Tibial artery (tissue), 4 donors: ENCODE measurements at regions not wholly inside any gene's neighbourhood (a gene's known extent, or its start where the extent isn't known, plus 50 kb on each side); places are given as distances from the start of the nearest gene placed in this dataset.

ENCODE experiments used
- DNase-seq, 2 donors: peaks; one replicate each; pipeline ENCODE4 v3.0.0-alpha.2; 2019
- H3K27ac ChIP-seq, 2 donors: fragments of 200-600 bp; sonication (generic) in 1 of 2; 1 replicate in 1 of 2; 2 replicates in 1 of 2; pipeline ENCODE4 v1.5.1; 2018 to 2019; ENCODE audit warnings: mild to moderate bottlenecking in 1 of 2
- H3K27me3 ChIP-seq, 2 donors: fragments of 200-600 bp; sonication (generic) in 1 of 2; one replicate each; pipeline versions ENCODE4 v1.5.1 to v1.6.0; 2016 to 2019
- H3K36me3 ChIP-seq, 3 donors: fragments of 200-600 bp; sonication (generic) in 2 of 3; one replicate each; pipeline ENCODE4 v1.5.1; 2016 to 2019; ENCODE audit warnings: mild to moderate bottlenecking in 2 of 3
- H3K4me1 ChIP-seq, 4 donors: fragments of 200-600 bp; sonication (generic) in 2 of 4; 1 replicate in 3 of 4; 2 replicates in 1 of 4; pipeline ENCODE4 v1.5.1; 2016 to 2019
- H3K4me3 ChIP-seq, 2 donors: fragments of 200-600 bp; sonication (generic) in 1 of 2; 1 replicate in 1 of 2; 2 replicates in 1 of 2; pipeline ENCODE4 v1.5.1; 2018 to 2019; ENCODE audit warnings: mild to moderate bottlenecking in 2 of 2
- H3K9me3 ChIP-seq, 3 donors: fragments of 200-600 bp; sonication (generic) in 1 of 3; one replicate each; pipeline ENCODE4 v1.5.1; 2016 to 2019
- intact Hi-C: fragments of 100-400 bp; cut with DNase I; formaldehyde crosslinking; loops from one replicate; pipeline ENCODE4 v1.15.0; 2023; ENCODE audit warnings: low total_unique reads
- TF ChIP-seq, protein P1 (sequence below), 2 experiments: fragments of 200-600 bp in 1 of 2; fragments of 450-650 bp in 1 of 2; IDR thresholded peaks; one replicate each; pipeline ENCODE4 v1.5.1; 2017 to 2019; ENCODE audit warnings: antibody characterized with exemption in 2 of 2, mild to moderate bottlenecking in 1 of 2, moderate library complexity in 1 of 2

DNA sequence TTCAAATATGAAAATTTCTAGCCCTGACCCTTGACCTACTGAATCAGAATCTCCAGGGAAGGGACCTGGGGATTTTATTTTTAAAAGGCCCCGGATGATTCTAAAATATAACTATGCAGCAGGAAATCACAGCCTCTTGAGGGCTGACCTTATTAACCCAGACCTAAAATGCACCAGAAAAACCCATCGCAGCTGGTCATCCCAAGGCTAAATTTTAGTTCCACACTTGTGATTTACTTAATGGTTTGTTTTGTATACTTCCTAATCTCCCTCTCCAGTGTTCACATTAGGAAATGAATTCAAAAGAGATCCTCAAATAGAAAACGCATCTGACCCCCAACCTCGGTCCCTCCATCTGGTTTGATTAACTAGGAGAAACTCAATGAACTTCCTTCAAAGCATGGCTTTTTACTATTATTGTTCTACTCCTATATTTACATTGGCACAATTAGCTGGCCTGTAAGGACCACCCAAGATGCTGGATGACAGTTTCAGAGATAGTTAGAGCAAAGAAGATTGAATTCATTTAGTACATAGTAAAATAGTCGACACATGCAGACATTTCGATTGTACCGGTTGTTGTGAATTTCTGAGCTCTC, 147.8 kb upstream of the MED14 start:
- Histone ChIP-seq H3K27ac (no peak overlapping the region), H3K9me3 (no peaks in the 10 kb centered on the region), H3K36me3 (no peaks in the 10 kb centered on the region), H3K27me3 (no peaks in the 10 kb centered on the region), H3K4me1 (no peaks in the 10 kb centered on the region), H3K4me3 (no peak overlapping the region)
- TF ChIP-seq, protein P1, sequence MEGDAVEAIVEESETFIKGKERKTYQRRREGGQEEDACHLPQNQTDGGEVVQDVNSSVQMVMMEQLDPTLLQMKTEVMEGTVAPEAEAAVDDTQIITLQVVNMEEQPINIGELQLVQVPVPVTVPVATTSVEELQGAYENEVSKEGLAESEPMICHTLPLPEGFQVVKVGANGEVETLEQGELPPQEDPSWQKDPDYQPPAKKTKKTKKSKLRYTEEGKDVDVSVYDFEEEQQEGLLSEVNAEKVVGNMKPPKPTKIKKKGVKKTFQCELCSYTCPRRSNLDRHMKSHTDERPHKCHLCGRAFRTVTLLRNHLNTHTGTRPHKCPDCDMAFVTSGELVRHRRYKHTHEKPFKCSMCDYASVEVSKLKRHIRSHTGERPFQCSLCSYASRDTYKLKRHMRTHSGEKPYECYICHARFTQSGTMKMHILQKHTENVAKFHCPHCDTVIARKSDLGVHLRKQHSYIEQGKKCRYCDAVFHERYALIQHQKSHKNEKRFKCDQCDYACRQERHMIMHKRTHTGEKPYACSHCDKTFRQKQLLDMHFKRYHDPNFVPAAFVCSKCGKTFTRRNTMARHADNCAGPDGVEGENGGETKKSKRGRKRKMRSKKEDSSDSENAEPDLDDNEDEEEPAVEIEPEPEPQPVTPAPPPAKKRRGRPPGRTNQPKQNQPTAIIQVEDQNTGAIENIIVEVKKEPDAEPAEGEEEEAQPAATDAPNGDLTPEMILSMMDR (IDR thresholded peaks at IDR 0.05), result no peak
- DNase-seq, result no peak
- intact Hi-C loops, result no loop called here

DNA sequence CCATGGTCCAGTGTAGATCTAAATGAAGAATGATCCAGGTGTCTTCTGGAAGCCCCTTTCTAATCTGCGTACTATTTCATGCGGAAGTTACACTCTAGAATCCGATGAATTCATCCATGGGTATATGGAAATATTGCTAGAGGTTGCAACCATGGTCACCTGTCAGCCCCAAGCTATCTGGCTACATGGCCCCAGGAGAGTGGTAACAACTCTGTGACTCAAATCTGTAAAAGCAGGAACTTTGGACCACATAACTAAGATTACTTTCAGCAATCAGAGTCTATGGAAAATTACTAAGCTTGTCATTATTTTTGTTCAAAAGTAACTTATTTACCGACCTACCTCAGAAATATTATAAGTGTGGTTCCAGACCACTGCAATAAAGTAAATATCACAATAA, 150.6 kb upstream of the MED14 start:
- no peak for DNase-seq
- H3K4me3 ChIP-seq, result no peak overlapping the region
- H3K9me3 ChIP-seq, result no peaks in the 10 kb centered on the region
- H3K27me3 ChIP-seq, result no peaks in the 10 kb centered on the region
- H3K27ac ChIP-seq, result no peak overlapping the region
- intact Hi-C loops, result no loop called here
- no peaks in the 10 kb centered on the region for H3K36me3 ChIP-seq
- H3K4me1 ChIP-seq, result no peaks in the 10 kb centered on the region
- TF ChIP-seq, protein P1 (IDR thresholded peaks at IDR 0.05), result no peak

DNA sequence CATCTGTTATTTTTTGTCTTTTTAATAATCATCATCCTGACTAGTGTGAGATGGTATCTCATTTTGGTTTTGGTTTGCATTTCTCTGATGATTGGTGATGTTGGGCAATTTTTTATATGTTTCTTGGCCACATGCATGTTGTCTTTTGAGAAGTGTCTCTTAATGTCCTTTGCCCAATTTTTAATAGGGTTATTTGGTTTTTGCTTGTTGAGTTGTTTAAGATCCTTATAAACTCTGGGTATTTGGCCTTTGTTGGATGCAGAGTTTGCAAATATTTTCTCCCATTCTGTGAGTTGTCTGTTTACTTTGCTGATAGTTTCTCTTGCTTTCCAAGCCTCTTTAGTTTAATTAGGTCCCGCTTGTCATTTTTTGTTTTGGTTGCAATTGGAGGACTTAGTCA, 152.1 kb upstream of the MED14 start:
- DNase-seq, result no peak
- TF ChIP-seq, protein P1 (IDR thresholded peaks at IDR 0.05), result no peak
- Histone ChIP-seq H3K27ac (no peak overlapping the region), H3K4me1 (no peaks in the 10 kb centered on the region), H3K27me3 (no peaks in the 10 kb centered on the region), H3K4me3 (no peak overlapping the region), H3K9me3 (peaks cover 0 to 4% (median 0%) of the 10 kb centered on the region in 3 donors), H3K36me3 (no peaks in the 10 kb centered on the region)
- intact Hi-C loops, result no loop called here

DNA sequence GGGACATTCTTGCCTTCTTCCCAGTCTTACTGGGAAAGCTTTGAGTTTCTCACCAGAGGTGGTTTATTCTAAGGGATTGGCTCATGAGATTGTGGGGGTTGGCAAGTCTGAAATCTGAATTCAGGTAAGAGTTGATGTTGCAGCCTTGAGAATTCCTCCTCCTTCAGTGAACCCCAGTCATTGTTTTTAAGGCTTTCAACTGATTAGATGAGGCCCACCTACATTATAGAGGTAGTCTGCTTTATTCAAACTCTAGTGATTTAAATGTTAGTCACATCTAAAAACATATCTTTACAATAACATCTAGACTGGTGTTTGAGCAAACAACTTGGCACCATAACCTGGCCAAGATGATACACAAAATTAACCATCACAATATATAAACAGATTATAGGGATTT, 156.5 kb upstream of the MED14 start:
- TF ChIP-seq, protein P1 (IDR thresholded peaks at IDR 0.05), result no peak
- no peak overlapping the region for H3K27ac ChIP-seq
- peaks cover 0 to 4% (median 0%) of the 10 kb centered on the region in 3 donors for H3K9me3 ChIP-seq
- no peaks in the 10 kb centered on the region for H3K27me3 ChIP-seq
- no peaks in the 10 kb centered on the region for H3K4me1 ChIP-seq
- intact Hi-C loops, result no loop called here
- no peaks in the 10 kb centered on the region for H3K36me3 ChIP-seq
- no peak for DNase-seq
- no peak overlapping the region for H3K4me3 ChIP-seq

DNA sequence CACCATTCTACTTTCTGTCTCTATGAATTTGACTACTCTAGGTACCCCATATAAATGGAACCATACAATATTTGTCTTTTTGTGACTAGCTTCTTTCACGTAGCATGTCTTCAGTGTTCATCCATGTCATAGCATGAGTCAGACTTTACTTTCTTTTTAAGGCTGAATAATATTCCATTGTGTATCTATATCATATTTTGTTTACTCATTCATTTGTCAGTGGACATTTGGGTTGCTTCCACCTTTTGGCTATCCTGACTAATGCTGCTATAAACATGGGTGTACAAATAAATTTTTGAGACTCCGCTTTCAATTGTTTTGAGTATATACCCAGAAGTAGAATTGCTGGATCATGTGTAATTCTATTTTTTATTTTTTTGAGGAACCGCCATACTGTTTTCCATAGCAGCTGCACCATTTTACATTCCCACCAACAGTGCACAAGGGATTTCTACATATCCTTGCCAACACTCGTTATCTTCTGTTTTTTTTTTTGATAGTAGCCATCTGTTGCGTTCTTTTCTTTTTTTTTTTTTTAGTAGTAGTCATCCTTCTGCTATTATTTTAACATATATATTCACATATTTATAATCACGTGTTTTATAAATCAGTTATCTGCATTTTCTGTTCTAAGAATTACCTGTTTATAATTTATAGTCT, 158.0 kb upstream of the MED14 start:
- TF ChIP-seq, protein P1 (IDR thresholded peaks at IDR 0.05), result no peak
- H3K4me3 ChIP-seq, result no peak overlapping the region
- intact Hi-C loops, result no loop called here
- no peak overlapping the region for H3K27ac ChIP-seq
- DNase-seq, result no peak
- no peaks in the 10 kb centered on the region for H3K36me3 ChIP-seq
- H3K27me3 ChIP-seq, result no peaks in the 10 kb centered on the region
- peaks cover 0 to 4% (median 0%) of the 10 kb centered on the region in 3 donors for H3K9me3 ChIP-seq
- H3K4me1 ChIP-seq, result no peaks in the 10 kb centered on the region
